Caco-2 (cell line): ENCODE measurements at regions not wholly inside any gene's neighbourhood (a gene's known extent, or its start where the extent isn't known, plus 50 kb on each side); places are given as distances from the start of the nearest gene placed in this dataset.
"Not testable (repeated sequence)": the region's sequence is repeated elsewhere in the genome, so short reads cannot be mapped to it uniquely, and the experiment has no call there.

Experiments used
- BruUV-seq: library from RNA; stranded (reverse); fragments of 400-500 nt; replicated peaks from 2 replicates; lab custom pipeline; 2021; lab: Mats Ljungman, UMichigan
- CTCF ChIA-PET: fragments of 300-600 bp; sonication (Branson Sonifier 250); formaldehyde crosslinking; loops from one replicate; lab custom pipeline; 2022; ENCODE audit warnings: antibody characterized with exemption; lab: Charles Lee
- POLR2A ChIA-PET: fragments of 300-600 bp; sonication (Branson Sonifier 250); formaldehyde crosslinking; loops from one replicate; lab custom pipeline; 2022; ENCODE audit warnings: antibody characterized with exemption; lab: Charles Lee
- DNase-seq, 2 experiments: peaks; one replicate each; pipeline versions ENCODE4 v3.0.0 to v3.0.0-alpha.2; 2020 to 2022
- H3K27me3 ChIP-seq: replicated peaks from 2 replicates; pipeline ENCODE4 v1.6.0; 2011; ENCODE audit warnings: low read length; ENCODE audit not compliant: control insufficient read depth, insufficient read depth
- H3K36me3 ChIP-seq: 2 replicates; pipeline ENCODE4 v1.5.1; 2011; ENCODE audit warnings: low read length; ENCODE audit not compliant: control insufficient read depth, insufficient read depth
- H3K4me1 ChIP-seq: fragments of 250-450 bp; sonication (Bioruptor Pico); 2 replicates; pipeline ENCODE4 v1.5.1; 2020; ENCODE audit warnings: mild to moderate bottlenecking
- H3K4me3 ChIP-seq: 2 replicates; pipeline ENCODE4 v1.5.1; 2011; ENCODE audit warnings: low read depth, mild to moderate bottlenecking, control low read depth, low read length
- H3K9me3 ChIP-seq: fragments of 250-450 bp; sonication (Bioruptor Pico); 2 replicates; pipeline ENCODE4 v1.5.1; 2020; ENCODE audit warnings: mild to moderate bottlenecking, moderate library complexity
- H3K27ac Mint-ChIP-seq: one replicate; pipeline ENCODE4 v1.8.0; 2022; ENCODE audit warnings: mixed read lengths; ENCODE audit not compliant: unreplicated experiment
- H3K27me3 Mint-ChIP-seq: one replicate; pipeline ENCODE4 v1.8.0; 2022; ENCODE audit warnings: mixed read lengths; ENCODE audit not compliant: insufficient read depth, unreplicated experiment
- H3K36me3 Mint-ChIP-seq: one replicate; pipeline ENCODE4 v1.8.0; 2022; ENCODE audit warnings: mild to moderate bottlenecking, mixed read lengths; ENCODE audit not compliant: insufficient read depth, unreplicated experiment
- H3K4me1 Mint-ChIP-seq: one replicate; pipeline ENCODE4 v1.8.0; 2022; ENCODE audit warnings: low read depth, mixed read lengths; ENCODE audit not compliant: unreplicated experiment
- H3K4me3 Mint-ChIP-seq: one replicate; pipeline ENCODE4 v1.8.0; 2022; ENCODE audit warnings: mild to moderate bottlenecking, moderate library complexity, mixed read lengths; ENCODE audit not compliant: unreplicated experiment
- H3K9me3 Mint-ChIP-seq: one replicate; pipeline ENCODE4 v1.8.0; 2022; ENCODE audit warnings: mixed read lengths; ENCODE audit not compliant: unreplicated experiment
- CTCF ChIP-seq, 2 experiments: fragments of 200-600 bp in 1 of 2; IDR thresholded peaks; 1 replicate in 1 of 2; 2 replicates in 1 of 2; pipeline versions ENCODE4 v1.5.1 to v1.8.0; 2011 to 2022; ENCODE audit warnings: antibody characterized with exemption in 1 of 2, control low read depth in 1 of 2, inconsistent platforms in 1 of 2, low read depth in 1 of 2, low read length in 1 of 2, mild to moderate bottlenecking in 1 of 2, moderate library complexity in 1 of 2; ENCODE audit not compliant: insufficient read depth in 1 of 2, severe bottlenecking in 1 of 2, unreplicated experiment in 1 of 2
- intact Hi-C: fragments of 100-400 bp; cut with micrococcal nuclease; formaldehyde crosslinking; loops from one replicate; pipeline ENCODE4 v1.10.0; 2022; ENCODE audit not compliant: unreplicated experiment

DNA sequence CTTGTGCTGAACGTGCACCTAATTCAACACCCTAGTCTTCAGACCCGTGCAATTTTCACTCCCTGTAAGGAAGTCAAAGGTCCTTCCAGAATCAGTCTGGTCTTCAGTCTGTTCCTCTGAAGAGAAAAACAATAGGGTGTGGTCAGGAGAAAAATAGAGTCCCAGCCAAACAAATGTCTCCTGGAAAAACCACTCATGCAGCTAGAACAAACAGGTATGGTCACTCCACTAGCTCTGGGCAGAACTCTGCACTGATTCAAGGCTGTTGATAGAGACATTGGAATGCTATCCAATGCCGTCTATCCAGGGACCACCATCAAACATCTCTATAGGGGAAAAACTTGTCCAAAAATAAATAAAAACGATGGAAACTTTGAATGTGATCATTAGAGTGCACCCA is 81.8 kb upstream of the MAP3K1 start:
- CTCF ChIA-PET: no interaction called here
- no peak overlapping the region for H3K4me3 Mint-ChIP-seq
- BruUV-seq: no TSS peak

GRCh38 chr5:56732121-56732520 is 83.2 kb upstream of the MAP3K1 start:
- H3K4me1 ChIP-seq: no peaks in the 10 kb centered on the region
- CTCF ChIA-PET: no interaction called here
- Mint-ChIP-seq H3K27ac (no peak overlapping the region), H3K9me3 (no peaks in the 10 kb centered on the region), H3K36me3 (no peaks in the 10 kb centered on the region), H3K27me3 (no peaks in the 10 kb centered on the region), H3K4me1 (peaks cover 16% of the 10 kb centered on the region), H3K4me3 (no peak overlapping the region)
- no peaks in the 10 kb centered on the region for H3K9me3 ChIP-seq
- H3K27me3 ChIP-seq: no peaks in the 10 kb centered on the region
- intact Hi-C loops: no loop called here
- TF ChIP-seq CTCF (IDR thresholded peaks at IDR 0.05; ENCODE audit: insufficient read depth in 1 of 2, low read depth in 1 of 2, low read length in 1 of 2, severe bottlenecking in 1 of 2, unreplicated experiment in 1 of 2): no peak
- H3K36me3 ChIP-seq: no peaks in the 10 kb centered on the region
- DNase-seq: no peak
- BruUV-seq: no TSS peak
- POLR2A ChIA-PET: no interaction called here
- H3K4me3 ChIP-seq: no peak overlapping the region

More for the DNA sequence above, 81.8 kb upstream of the MAP3K1 start:
- POLR2A ChIA-PET: no interaction called here
- Mint-ChIP-seq H3K27ac (no peak overlapping the region), H3K9me3 (no peaks in the 10 kb centered on the region), H3K36me3 (no peaks in the 10 kb centered on the region), H3K4me1 (peaks cover 16% of the 10 kb centered on the region), H3K27me3 (no peaks in the 10 kb centered on the region)
- no peak for TF ChIP-seq CTCF (IDR thresholded peaks at IDR 0.05; ENCODE audit: insufficient read depth in 1 of 2, low read depth in 1 of 2, low read length in 1 of 2, severe bottlenecking in 1 of 2, unreplicated experiment in 1 of 2)
- intact Hi-C loops: no loop called here
- DNase-seq: no peak
- H3K4me1 ChIP-seq: no peaks in the 10 kb centered on the region
- no peak overlapping the region for H3K4me3 ChIP-seq
- H3K27me3 ChIP-seq: no peaks in the 10 kb centered on the region
- no peaks in the 10 kb centered on the region for H3K9me3 ChIP-seq
- no peaks in the 10 kb centered on the region for H3K36me3 ChIP-seq

DNA sequence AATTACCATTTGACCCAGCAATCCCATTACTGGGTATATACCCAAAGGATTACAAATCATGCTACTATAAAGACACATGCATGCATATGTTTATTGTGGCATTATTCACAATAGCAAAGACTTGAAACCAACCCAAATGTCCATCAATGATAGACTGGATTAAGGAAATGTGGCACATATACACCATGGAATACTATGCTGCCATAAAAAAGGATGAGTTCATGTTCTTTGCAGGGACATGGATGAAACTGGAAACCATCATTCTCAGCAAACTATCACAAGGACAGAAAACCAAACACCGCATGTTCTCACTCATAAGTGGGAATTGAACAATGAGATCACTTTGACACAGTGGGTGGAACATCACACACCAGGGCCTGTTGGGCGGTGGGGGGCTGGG is 83.9 kb upstream of the MAP3K1 start:
- BruUV-seq, H3K36me3 Mint-ChIP-seq, H3K9me3 ChIP-seq, H3K27me3 Mint-ChIP-seq, POLR2A ChIA-PET, H3K36me3 ChIP-seq, H3K27ac Mint-ChIP-seq, H3K4me3 ChIP-seq, H3K9me3 Mint-ChIP-seq, intact Hi-C loops, H3K4me1 ChIP-seq, H3K4me3 Mint-ChIP-seq, DNase-seq, CTCF ChIA-PET, H3K27me3 ChIP-seq: not testable (repeated sequence)
- H3K4me1 Mint-ChIP-seq: peaks cover 16% of the 10 kb centered on the region

- no peak for TF ChIP-seq CTCF (IDR thresholded peaks at IDR 0.05; ENCODE audit: insufficient read depth in 1 of 2, low read depth in 1 of 2, low read length in 1 of 2, severe bottlenecking in 1 of 2, unreplicated experiment in 1 of 2)
- BruUV-seq: no TSS peak
- Histone ChIP-seq H3K4me3 (no peak overlapping the region), H3K4me1 (no peaks in the 10 kb centered on the region), H3K27me3 (no peaks in the 10 kb centered on the region), H3K9me3 (no peaks in the 10 kb centered on the region), H3K36me3 (no peaks in the 10 kb centered on the region)
- H3K36me3 Mint-ChIP-seq: no peaks in the 10 kb centered on the region
- H3K27me3 Mint-ChIP-seq: no peaks in the 10 kb centered on the region
- DNase-seq: no peak
- H3K27ac Mint-ChIP-seq: no peak overlapping the region
- ChIA-PET POLR2A (no interaction called here), CTCF (no interaction called here)
- peaks cover 16% of the 10 kb centered on the region for H3K4me1 Mint-ChIP-seq
- H3K4me3 Mint-ChIP-seq: no peak overlapping the region
- no peaks in the 10 kb centered on the region for H3K9me3 Mint-ChIP-seq
- intact Hi-C loops: no loop called here
These were observed 85.9 kb upstream of the MAP3K1 start for GRCh38 chr5:56729488-56729887.
